GM12891 (cell line): ENCODE measurements at regions not wholly inside any gene's neighbourhood (a gene's known extent, or its start where the extent isn't known, plus 50 kb on each side); places are given as distances from the start of the nearest gene placed in this dataset.

Experiments used
- POLR2A ChIP-seq: IDR thresholded peaks from 2 replicates; pipeline ENCODE4 v1.6.1; 2011; ENCODE audit warnings: low read depth, low read length, control low read depth
- TAF1 ChIP-seq: IDR thresholded peaks from 2 replicates; pipeline ENCODE4 v1.6.1; 2011; ENCODE audit warnings: low read depth, low read length, control low read depth

- TF ChIP-seq POLR2A (no peak), TAF1 (no peak)
These were observed 623.8 kb upstream of the LCORL start for GRCh38 chr4:18645351-18645750.
